Endothelial cell of umbilical vein (primary cell): ENCODE measurements at regions not wholly inside any gene's neighbourhood (a gene's known extent, or its start where the extent isn't known, plus 50 kb on each side); places are given as distances from the start of the nearest gene placed in this dataset.
"Not testable (repeated sequence)": the region's sequence is repeated elsewhere in the genome, so short reads cannot be mapped to it uniquely, and the experiment has no call there.

Source experiments
- BruUV-seq: library from RNA; stranded (reverse); fragments of 400-500 nt; replicated peaks from 2 replicates; lab custom pipeline; 2021; lab: Mats Ljungman, UMichigan
- CTCF ChIA-PET: fragments of 300-600, 350-600 bp; sonication (Branson Sonifier 250); formaldehyde crosslinking; loops from one replicate; lab custom pipeline; 2021; ENCODE audit warnings: antibody characterized with exemption, inconsistent platforms; lab: Charles Lee
- POLR2A ChIA-PET: fragments of 300-600, 350-600 bp; sonication (Branson Sonifier 250); formaldehyde crosslinking; loops from one replicate; lab custom pipeline; 2021; ENCODE audit warnings: antibody characterized with exemption, inconsistent platforms; lab: Charles Lee
- DNase-seq: peaks from one replicate; pipeline ENCODE4 v3.0.0-alpha.2; 2011; ENCODE audit warnings: low read depth, low spot score
- FAIRE-seq: peaks from 2 replicates; lab custom pipeline; 2011; peaks lifted over from hg19 to GRCh38; lab: Jason Lieb, UNC
- H2AFZ ChIP-seq: 2 replicates; pipeline ENCODE4 v1.6.0; 2012; ENCODE audit warnings: low read depth, low read length, control low read depth, inconsistent platforms
- H3K27ac ChIP-seq: 2 replicates; pipeline ENCODE4 v1.5.1; 2011; ENCODE audit warnings: low read depth, mild to moderate bottlenecking, control low read depth, low read length, moderate library complexity; ENCODE audit not compliant: insufficient read depth
- H3K27me3 ChIP-seq, 2 experiments: 2 replicates each; pipeline versions ENCODE4 v1.6.0 to v1.6.1; 2011; ENCODE audit warnings: low read length in 2 of 2, mixed read lengths in 1 of 2; ENCODE audit not compliant: control insufficient read depth in 2 of 2, insufficient read depth in 2 of 2
- H3K36me3 ChIP-seq, 2 experiments: 2 replicates in 1 of 2; 3 replicates in 1 of 2; pipeline ENCODE4 v1.5.1; 2011; ENCODE audit warnings: low read length in 2 of 2, mild to moderate bottlenecking in 1 of 2, moderate library complexity in 1 of 2; ENCODE audit not compliant: control insufficient read depth in 2 of 2, insufficient read depth in 2 of 2; ENCODE audit errors: extremely low read depth in 1 of 2
- H3K4me1 ChIP-seq: 3 replicates; pipeline ENCODE4 v1.5.1; 2011; ENCODE audit warnings: mild to moderate bottlenecking, low read length; ENCODE audit not compliant: control insufficient read depth, insufficient read depth; ENCODE audit errors: extremely low read depth
- H3K4me2 ChIP-seq: 2 replicates; pipeline ENCODE4 v1.6.1; 2011; ENCODE audit warnings: low read length, control low read depth, mixed read lengths; ENCODE audit not compliant: insufficient read depth
- H3K4me3 ChIP-seq, 3 experiments: fragments of 200-600 bp in 1 of 3; sonication (generic), shearing (Covaris generic) in 1 of 3; replicated peaks in 1 of 3; 2 replicates each; pipeline ENCODE4 v1.5.1; 2011 to 2016; ENCODE audit warnings: control low read depth in 3 of 3, low read length in 3 of 3, mild to moderate bottlenecking in 2 of 3, inconsistent platforms in 1 of 3, low read depth in 1 of 3, moderate library complexity in 1 of 3; ENCODE audit not compliant: insufficient read depth in 1 of 3
- H3K79me2 ChIP-seq: 2 replicates; pipeline ENCODE4 v1.6.0; 2012; ENCODE audit warnings: low read length, inconsistent platforms; ENCODE audit not compliant: control insufficient read depth, insufficient read depth
- H3K9ac ChIP-seq: replicated peaks from 2 replicates; pipeline ENCODE3; 2011; ENCODE audit warnings: low read length, control low read depth; ENCODE audit not compliant: insufficient read depth; ENCODE audit errors: extremely low read depth
- H3K9me1 ChIP-seq: replicated peaks from 3 replicates; pipeline ENCODE4 v1.6.0; 2011; ENCODE audit warnings: mild to moderate bottlenecking, low read length; ENCODE audit not compliant: control insufficient read depth, insufficient read depth; ENCODE audit errors: extremely low read depth
- H3K9me3 ChIP-seq: replicated peaks from 2 replicates; pipeline ENCODE4 v1.5.1; 2012; ENCODE audit warnings: low read length, inconsistent platforms; ENCODE audit not compliant: control insufficient read depth, insufficient read depth
- H4K20me1 ChIP-seq: replicated peaks from 2 replicates; pipeline ENCODE3; 2011; ENCODE audit warnings: mild to moderate bottlenecking, low read length; ENCODE audit not compliant: control insufficient read depth, insufficient read depth; ENCODE audit errors: extremely low read depth
- CTCF ChIP-seq, 2 donors: IDR thresholded peaks; 1 replicate in 1 of 2; 2 replicates in 1 of 2; pipeline ENCODE4 v1.5.1; 2011; ENCODE audit warnings: low read length in 2 of 2, mild to moderate bottlenecking in 2 of 2, moderate library complexity in 2 of 2, control low read depth in 1 of 2, inconsistent platforms in 1 of 2, low read depth in 1 of 2; ENCODE audit not compliant: insufficient read depth in 1 of 2; ENCODE audit errors: extremely low read depth in 1 of 2
- EZH2 ChIP-seq: IDR thresholded peaks from 2 replicates; pipeline ENCODE4 v1.6.1; 2012; ENCODE audit warnings: borderline replicate concordance, low read depth, mild to moderate bottlenecking, moderate library complexity, low read length, inconsistent platforms; ENCODE audit not compliant: severe bottlenecking
- FOS ChIP-seq: IDR thresholded peaks from 2 replicates; pipeline ENCODE4 v1.6.1; 2011; ENCODE audit warnings: mild to moderate bottlenecking, low read length, moderate library complexity, borderline replicate concordance; ENCODE audit not compliant: insufficient read depth
- GATA2 ChIP-seq: IDR thresholded peaks from 2 replicates; pipeline ENCODE4 v1.7.0; 2011; ENCODE audit warnings: low read depth, mild to moderate bottlenecking, moderate library complexity, mixed read lengths, low read length; ENCODE audit not compliant: insufficient read length, insufficient read depth
- JUN ChIP-seq: IDR thresholded peaks from 2 replicates; pipeline ENCODE4 v1.6.1; 2011; ENCODE audit warnings: borderline replicate concordance, low read depth; ENCODE audit not compliant: insufficient read length, insufficient read depth
- MAX ChIP-seq: IDR thresholded peaks from 2 replicates; pipeline ENCODE4 v1.6.1; 2011; ENCODE audit not compliant: insufficient read depth, insufficient read length
- MYC ChIP-seq: IDR thresholded peaks from one replicate; pipeline ENCODE4 v1.6.1; 2011; ENCODE audit warnings: mild to moderate bottlenecking, low read depth, low read length
- POLR2A ChIP-seq: IDR thresholded peaks from 2 replicates; pipeline ENCODE4 v1.6.1; 2012; ENCODE audit warnings: low read depth, mild to moderate bottlenecking, control low read depth, low read length
- POLR2AphosphoS5 ChIP-seq: IDR thresholded peaks from 2 replicates; pipeline ENCODE4 v1.6.1; 2012; ENCODE audit warnings: low read depth, mild to moderate bottlenecking, control low read depth, low read length, moderate library complexity; ENCODE audit not compliant: insufficient read depth
- dilution Hi-C: fragments of 300-500 bp; cut with MboI; formaldehyde crosslinking; loops from one replicate; pipeline ENCODE4 v1.15.0; 2019; ENCODE audit warnings: low sequenced_read_pairs; ENCODE audit not compliant: extremely low pct_ligation_motif_present
- intact Hi-C: fragments of 100-400 bp; cut with micrococcal nuclease; formaldehyde crosslinking; loops from one replicate; pipeline ENCODE4 v1.10.0; 2022

- Histone ChIP-seq H3K27ac (no peak overlapping the region), H3K4me3 (no peak overlapping the region), H3K9ac (no peak overlapping the region), H3K9me1 (no peaks in the 10 kb centered on the region), H2AFZ (no peak overlapping the region), H3K9me3 (peaks cover 7% of the 10 kb centered on the region), H4K20me1 (no peaks in the 10 kb centered on the region), H3K36me3 (no peaks in the 10 kb centered on the region), H3K4me2 (no peak overlapping the region), H3K4me1 (no peaks in the 10 kb centered on the region), H3K79me2 (no peaks in the 10 kb centered on the region), H3K27me3 (no peaks in the 10 kb centered on the region)
- FAIRE-seq: no peak
- ChIA-PET CTCF (no interaction called here), POLR2A (no interaction called here)
- no peak for DNase-seq
- dilution Hi-C loops (no loop called here), intact Hi-C loops (no loop called here)
- TF ChIP-seq GATA2 (no peak), MAX (no peak), POLR2AphosphoS5 (no peak), JUN (no peak), MYC (no peak), CTCF (IDR thresholded peaks at IDR 0.05; ENCODE audit: extremely low read depth in 1 of 2, insufficient read depth in 1 of 2, low read depth in 1 of 2, low read length in 2 of 2) (no peak), EZH2 (no peak), POLR2A (no peak), FOS (no peak)
- BruUV-seq: no TSS peak
Observed at GRCh38 chr22:48060266-48060665, 1297.8 kb downstream of the TBC1D22A start.

GRCh38 chr22:48059521-48059920, 1297.1 kb downstream of the TBC1D22A start:
- H2AFZ ChIP-seq, H3K4me3 ChIP-seq, H3K9ac ChIP-seq, H3K27ac ChIP-seq, FAIRE-seq, intact Hi-C loops, H3K4me1 ChIP-seq, DNase-seq, H3K79me2 ChIP-seq, CTCF ChIA-PET, dilution Hi-C loops, H3K27me3 ChIP-seq, BruUV-seq, POLR2A ChIA-PET, H3K4me2 ChIP-seq, H4K20me1 ChIP-seq, H3K36me3 ChIP-seq, H3K9me1 ChIP-seq: not testable (repeated sequence)
- H3K9me3 ChIP-seq: peaks cover 11% of the 10 kb centered on the region
